ENCODE measurements at regions not wholly inside any gene's neighbourhood (a gene's known extent, or its start where the extent isn't known, plus 50 kb on each side); places are given as distances from the start of the nearest gene placed in this dataset.

- DNase-seq (ENCODE audit: low read depth): no peak
- no peak overlapping the region for H3K4me3 ChIP-seq (ENCODE audit: low read depth, low read length)
- TF ChIP-seq CTCF (conservative IDR thresholded peaks at IDR 0.05; ENCODE audit: low read depth, low read length): no peak
Measured at GRCh38 chr4:96521046-96521536, 681.2 kb downstream of the PDHA2 start.

- no peak for TF ChIP-seq CTCF (conservative IDR thresholded peaks at IDR 0.05; ENCODE audit: low read depth, low read length)
- no peak overlapping the region for H3K4me3 ChIP-seq (ENCODE audit: low read depth, low read length)
- no peak for DNase-seq (ENCODE audit: low read depth)
Measured at GRCh38 chr4:96523611-96524010, 683.7 kb downstream of the PDHA2 start.

- no peak for TF ChIP-seq CTCF (conservative IDR thresholded peaks at IDR 0.05; ENCODE audit: low read depth, low read length)
- H3K4me3 ChIP-seq (ENCODE audit: low read depth, low read length): no peak overlapping the region
- DNase-seq (ENCODE audit: low read depth): no peak
Measured at GRCh38 chr4:96524311-96524875, 684.5 kb downstream of the PDHA2 start.

- DNase-seq (ENCODE audit: low read depth): no peak
- no peak for TF ChIP-seq CTCF (conservative IDR thresholded peaks at IDR 0.05; ENCODE audit: low read depth, low read length)
- H3K4me3 ChIP-seq (ENCODE audit: low read depth, low read length): no peak overlapping the region
Measured at GRCh38 chr4:96525898-96526297, 686.0 kb downstream of the PDHA2 start.

- TF ChIP-seq CTCF (conservative IDR thresholded peaks at IDR 0.05; ENCODE audit: low read depth, low read length): no peak
- DNase-seq (ENCODE audit: low read depth): no peak
- H3K4me3 ChIP-seq (ENCODE audit: low read depth, low read length): no peak overlapping the region
Measured at GRCh38 chr4:96526625-96527024, 686.7 kb downstream of the PDHA2 start.

GRCh38 chr4:96531836-96532235, 691.9 kb downstream of the PDHA2 start:
- TF ChIP-seq CTCF (conservative IDR thresholded peaks at IDR 0.05; ENCODE audit: low read depth, low read length): no peak
- DNase-seq (ENCODE audit: low read depth): no peak
- no peak overlapping the region for H3K4me3 ChIP-seq (ENCODE audit: low read depth, low read length)

GRCh38 chr4:96543346-96543745, 703.5 kb downstream of the PDHA2 start:
- no peak for DNase-seq (ENCODE audit: low read depth)
- TF ChIP-seq CTCF (conservative IDR thresholded peaks at IDR 0.05; ENCODE audit: low read depth, low read length): no peak
- no peak overlapping the region for H3K4me3 ChIP-seq (ENCODE audit: low read depth, low read length)
